ENCODE measurements at regions not wholly inside any gene's neighbourhood (a gene's known extent, or its start where the extent isn't known, plus 50 kb on each side); places are given as distances from the start of the nearest gene placed in this dataset.

DNA sequence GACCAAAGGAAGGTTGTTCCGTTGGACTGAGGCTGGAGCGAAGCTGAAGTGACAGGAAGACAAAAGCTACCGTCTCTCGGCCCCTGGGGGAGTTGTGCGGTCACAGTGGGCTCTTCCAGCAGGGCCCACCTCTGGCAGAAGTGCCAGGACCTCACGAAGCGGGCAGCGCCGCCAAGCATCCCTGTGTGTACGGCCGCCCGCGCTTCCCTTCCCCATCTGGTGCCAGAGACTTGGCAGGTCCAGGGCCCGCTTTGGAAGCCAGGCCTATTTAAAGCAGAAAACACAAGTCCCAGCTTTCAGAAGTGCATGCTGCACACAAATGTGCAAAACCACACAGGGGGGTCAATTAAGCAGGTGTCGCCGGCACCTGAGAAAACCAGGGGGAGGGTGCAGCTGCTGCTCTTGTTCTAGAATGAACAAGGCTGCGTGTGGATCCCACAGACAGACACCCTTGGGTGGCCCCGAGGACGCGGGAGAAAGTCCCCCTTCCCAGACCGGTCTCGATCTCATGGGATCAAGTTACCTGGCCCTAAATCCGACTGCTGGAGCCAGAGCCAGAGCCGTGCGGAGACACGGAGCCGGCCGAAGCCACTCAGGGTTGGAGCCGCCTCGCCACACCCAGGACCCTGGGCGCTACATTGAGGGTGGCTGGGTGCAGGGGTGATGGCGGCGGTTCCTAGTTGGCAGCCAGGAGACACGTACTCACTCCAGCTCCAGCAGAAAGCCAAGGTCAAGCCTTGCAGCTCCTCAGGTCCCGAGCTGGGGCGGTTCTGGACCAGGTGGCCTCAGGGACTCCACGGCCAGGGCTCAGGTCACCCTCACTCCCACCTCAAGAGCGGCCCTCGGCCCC lies 51.8 kb upstream of the PPP2R2D start:
- TF ChIP-seq, protein P1, sequence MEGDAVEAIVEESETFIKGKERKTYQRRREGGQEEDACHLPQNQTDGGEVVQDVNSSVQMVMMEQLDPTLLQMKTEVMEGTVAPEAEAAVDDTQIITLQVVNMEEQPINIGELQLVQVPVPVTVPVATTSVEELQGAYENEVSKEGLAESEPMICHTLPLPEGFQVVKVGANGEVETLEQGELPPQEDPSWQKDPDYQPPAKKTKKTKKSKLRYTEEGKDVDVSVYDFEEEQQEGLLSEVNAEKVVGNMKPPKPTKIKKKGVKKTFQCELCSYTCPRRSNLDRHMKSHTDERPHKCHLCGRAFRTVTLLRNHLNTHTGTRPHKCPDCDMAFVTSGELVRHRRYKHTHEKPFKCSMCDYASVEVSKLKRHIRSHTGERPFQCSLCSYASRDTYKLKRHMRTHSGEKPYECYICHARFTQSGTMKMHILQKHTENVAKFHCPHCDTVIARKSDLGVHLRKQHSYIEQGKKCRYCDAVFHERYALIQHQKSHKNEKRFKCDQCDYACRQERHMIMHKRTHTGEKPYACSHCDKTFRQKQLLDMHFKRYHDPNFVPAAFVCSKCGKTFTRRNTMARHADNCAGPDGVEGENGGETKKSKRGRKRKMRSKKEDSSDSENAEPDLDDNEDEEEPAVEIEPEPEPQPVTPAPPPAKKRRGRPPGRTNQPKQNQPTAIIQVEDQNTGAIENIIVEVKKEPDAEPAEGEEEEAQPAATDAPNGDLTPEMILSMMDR (IDR thresholded peaks at IDR 0.05; ENCODE audit: low read depth, low read length), result no peak
- DNase-seq (ENCODE audit: extremely low read depth, low read depth), result no peak

DNA sequence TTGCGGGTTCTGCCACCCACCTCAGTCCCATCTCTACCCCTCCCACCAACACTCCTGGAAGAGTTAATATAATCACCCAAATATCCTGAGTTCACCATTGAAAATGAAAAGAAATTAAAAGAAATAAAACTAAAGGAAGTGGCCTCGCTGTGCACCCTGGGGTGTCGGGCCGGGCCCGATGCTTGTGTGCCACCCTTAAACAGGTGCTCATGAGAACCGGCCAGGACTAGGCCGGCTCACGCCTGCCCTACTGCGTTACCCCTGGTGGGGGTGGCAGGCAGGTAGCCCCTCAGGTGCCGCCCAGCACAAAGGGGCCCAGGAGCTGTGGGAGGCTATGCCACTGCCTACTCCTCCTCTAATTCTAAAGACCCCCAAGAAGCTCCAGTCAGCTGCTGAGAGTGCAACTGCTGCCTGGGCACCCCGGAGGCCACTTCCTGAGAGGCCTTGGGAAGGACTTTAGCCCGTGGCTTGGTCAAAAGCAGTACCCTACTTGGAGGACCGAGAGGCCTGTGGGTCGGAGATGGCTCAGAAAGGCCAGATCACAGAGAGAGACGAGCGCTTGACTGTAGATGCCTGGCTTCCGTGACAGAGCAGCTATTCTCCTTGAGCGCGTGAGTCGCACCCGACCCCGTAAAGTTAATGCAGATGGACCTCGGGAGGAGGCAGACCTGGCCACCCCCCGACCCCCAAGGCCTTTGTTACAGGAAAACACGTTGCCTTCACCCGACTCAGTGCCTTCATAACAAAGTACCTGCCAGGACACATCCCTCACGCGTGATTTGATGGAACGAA lies 51.0 kb upstream of the PPP2R2D start:
- TF ChIP-seq, protein P1 (IDR thresholded peaks at IDR 0.05; ENCODE audit: low read depth, low read length), result no peak
- no peak for DNase-seq (ENCODE audit: extremely low read depth, low read depth)

DNA sequence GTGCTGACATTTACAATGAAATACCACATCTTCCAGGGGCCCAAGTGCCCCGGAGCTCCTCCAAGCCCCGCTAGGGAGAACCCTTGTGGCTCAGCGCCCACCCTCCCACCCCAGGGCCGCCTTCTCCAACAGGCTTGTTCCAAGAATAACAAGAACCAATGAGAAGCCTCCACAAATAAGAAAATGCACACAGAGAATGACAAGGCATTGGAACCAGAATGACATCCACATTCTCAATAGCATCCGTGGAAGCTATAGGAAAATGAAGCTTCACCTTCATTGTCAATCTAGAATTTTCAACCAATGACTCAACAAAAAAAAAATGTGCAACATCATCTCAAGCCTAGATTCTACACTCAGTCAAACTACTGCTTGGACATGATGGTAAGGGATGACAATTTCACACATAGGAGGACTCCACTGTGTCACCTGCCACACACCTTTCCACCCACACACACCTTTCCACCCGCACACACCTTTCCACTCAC lies 50.4 kb upstream of the PPP2R2D start:
- TF ChIP-seq, protein P1 (IDR thresholded peaks at IDR 0.05; ENCODE audit: low read depth, low read length), result no peak
- DNase-seq (ENCODE audit: extremely low read depth, low read depth), result no peak
